ENCODE measurements at regions not wholly inside any gene's neighbourhood (a gene's known extent, or its start where the extent isn't known, plus 50 kb on each side); places are given as distances from the start of the nearest gene placed in this dataset.

DNA sequence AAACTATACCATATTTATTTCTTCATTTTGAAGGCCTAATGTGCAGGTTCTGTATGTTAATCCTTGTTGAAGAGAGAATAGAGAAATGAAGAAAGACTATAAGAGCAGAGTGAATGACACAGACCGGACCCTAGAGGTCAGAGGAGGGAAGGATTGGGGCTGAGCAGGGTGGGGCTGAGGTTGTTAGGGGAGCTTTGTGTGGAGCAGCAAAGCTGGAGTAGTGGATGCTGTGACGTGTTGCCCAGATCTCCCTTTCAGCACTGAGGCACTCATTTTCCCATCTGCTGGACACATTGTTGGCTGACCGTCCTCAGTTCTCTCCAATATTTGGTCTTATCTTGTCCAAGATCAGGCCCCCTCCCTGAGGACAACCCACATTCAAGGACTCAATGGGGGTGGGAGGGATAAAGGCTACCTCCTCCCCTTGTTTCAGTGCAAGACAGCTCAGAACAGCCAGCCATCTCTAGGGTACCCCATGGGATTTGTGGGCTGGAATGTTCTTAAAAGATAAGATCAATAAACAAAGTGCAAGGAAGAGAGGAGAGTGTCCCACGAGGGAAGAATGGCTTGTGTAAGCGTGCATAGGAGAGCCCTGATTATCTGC is 143.6 kb downstream of the TDRD15 start:
- ChIA-PET CTCF (no interaction called here), POLR2A (no interaction called here)
- no peak for DNase-seq (ENCODE audit: low read depth, low spot score)
- no peak overlapping the region for H3K4me3 ChIP-seq (ENCODE audit: low read depth, low read length)
- TF ChIP-seq, protein P1, sequence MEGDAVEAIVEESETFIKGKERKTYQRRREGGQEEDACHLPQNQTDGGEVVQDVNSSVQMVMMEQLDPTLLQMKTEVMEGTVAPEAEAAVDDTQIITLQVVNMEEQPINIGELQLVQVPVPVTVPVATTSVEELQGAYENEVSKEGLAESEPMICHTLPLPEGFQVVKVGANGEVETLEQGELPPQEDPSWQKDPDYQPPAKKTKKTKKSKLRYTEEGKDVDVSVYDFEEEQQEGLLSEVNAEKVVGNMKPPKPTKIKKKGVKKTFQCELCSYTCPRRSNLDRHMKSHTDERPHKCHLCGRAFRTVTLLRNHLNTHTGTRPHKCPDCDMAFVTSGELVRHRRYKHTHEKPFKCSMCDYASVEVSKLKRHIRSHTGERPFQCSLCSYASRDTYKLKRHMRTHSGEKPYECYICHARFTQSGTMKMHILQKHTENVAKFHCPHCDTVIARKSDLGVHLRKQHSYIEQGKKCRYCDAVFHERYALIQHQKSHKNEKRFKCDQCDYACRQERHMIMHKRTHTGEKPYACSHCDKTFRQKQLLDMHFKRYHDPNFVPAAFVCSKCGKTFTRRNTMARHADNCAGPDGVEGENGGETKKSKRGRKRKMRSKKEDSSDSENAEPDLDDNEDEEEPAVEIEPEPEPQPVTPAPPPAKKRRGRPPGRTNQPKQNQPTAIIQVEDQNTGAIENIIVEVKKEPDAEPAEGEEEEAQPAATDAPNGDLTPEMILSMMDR (IDR thresholded peaks at IDR 0.05; ENCODE audit: insufficient read depth, low read length, missing control alignments), result no peak

DNA sequence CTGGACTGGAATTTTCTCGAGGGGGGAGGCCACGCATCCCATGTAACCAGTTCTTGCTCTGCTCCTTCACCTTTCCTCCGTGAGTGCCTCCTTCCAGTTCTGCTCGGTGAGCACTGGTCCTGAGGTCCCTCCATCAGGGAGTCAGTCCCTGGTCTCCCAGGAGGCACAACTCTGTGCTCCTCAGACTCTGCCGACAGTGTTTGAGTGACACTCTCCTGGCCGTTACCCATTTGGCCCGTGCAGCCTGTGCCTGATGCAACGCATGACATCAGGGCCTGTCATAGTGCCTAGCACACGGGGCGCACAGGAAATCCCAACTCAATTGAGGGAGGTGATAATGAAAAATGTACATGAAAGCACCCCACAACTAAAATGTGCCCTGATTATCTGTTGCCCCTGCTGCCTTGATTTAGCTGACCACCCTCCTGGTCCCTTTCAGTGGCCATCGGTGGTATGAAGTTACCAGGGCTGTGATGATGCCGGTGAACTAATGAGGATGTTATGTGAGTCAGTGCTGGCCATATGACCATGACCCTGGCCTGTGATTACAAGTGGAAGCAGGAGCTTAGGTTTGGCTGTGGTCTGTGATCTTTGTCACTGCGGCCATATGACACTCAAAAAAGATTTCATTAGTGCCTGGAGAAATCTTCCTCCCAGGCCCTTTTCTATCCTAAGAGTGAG is 144.6 kb downstream of the TDRD15 start:
- ChIA-PET POLR2A (no interaction called here), CTCF (no interaction called here)
- DNase-seq (ENCODE audit: low read depth, low spot score), result no peak
- H3K4me3 ChIP-seq (ENCODE audit: low read depth, low read length), result no peak overlapping the region
- TF ChIP-seq, protein P1 (IDR thresholded peaks at IDR 0.05; ENCODE audit: insufficient read depth, low read length, missing control alignments), result no peak

DNA sequence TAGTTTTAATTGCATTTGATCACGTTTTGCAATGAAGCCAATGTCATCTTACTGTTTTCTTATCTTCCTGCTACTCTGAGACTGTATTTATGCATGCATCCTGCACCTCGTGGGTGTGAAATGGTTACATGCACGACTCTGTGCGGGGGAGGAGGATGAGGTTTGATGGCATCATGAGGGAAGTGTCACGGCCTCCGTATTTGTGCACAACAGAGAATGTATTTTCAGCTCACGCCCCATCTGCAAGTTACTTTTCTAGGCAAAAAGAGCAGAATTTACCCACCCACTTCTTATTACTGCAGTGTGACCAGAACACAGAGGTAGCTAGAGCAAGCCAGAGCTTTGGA is 145.1 kb downstream of the TDRD15 start:
- no peak overlapping the region for H3K4me3 ChIP-seq (ENCODE audit: low read depth, low read length)
- DNase-seq (ENCODE audit: low read depth, low spot score), result no peak
- CTCF ChIA-PET, result no interaction called here
- TF ChIP-seq, protein P1 (IDR thresholded peaks at IDR 0.05; ENCODE audit: insufficient read depth, low read length, missing control alignments), result no peak
- POLR2A ChIA-PET, result no interaction called here

DNA sequence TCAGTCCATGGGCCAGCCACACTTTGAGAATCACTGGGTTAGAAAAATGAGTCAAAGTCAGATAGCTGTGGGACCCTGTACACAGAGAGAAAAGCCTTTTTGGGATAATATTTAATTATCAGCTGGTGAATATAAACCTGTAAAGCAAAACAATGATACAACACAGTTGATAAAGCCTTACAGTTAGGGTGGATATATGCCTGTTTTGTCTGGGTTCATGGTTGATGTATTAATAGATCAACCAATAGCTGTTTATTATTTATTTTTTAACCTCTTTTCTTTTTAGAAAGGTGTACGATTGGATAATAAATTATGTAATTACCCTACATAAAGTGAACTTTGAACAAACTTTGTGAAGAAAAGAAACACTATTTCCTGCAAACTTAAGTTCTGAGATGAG is 145.6 kb downstream of the TDRD15 start:
- TF ChIP-seq, protein P1 (IDR thresholded peaks at IDR 0.05; ENCODE audit: insufficient read depth, low read length, missing control alignments), result no peak
- CTCF ChIA-PET, result no interaction called here

DNA sequence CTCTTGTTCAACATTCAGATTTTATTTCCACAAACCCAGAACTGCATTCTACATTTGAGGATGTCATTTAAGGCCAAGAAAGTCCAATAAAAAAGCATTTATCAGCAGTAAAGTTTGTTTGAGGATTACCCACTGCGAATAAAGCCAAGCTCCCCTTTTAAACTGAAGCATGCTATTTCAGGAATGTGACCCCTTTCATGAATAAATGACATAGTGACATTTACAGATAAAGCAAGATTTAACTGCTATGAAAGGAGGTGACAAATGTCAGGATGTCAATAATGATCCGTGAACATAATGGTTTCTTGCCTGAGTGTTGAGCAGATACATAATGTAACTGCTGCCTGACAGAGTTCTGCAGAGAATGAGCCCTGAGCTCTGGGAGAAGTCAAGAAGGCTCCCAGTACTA is 146.3 kb downstream of the TDRD15 start:
- TF ChIP-seq, protein P1 (IDR thresholded peaks at IDR 0.05; ENCODE audit: insufficient read depth, low read length, missing control alignments), result no peak
- CTCF ChIA-PET, result no interaction called here
- DNase-seq (ENCODE audit: low read depth, low spot score), result no peak
- POLR2A ChIA-PET, result no interaction called here
- H3K4me3 ChIP-seq (ENCODE audit: low read depth, low read length), result no peak overlapping the region

More for the DNA sequence above, 145.6 kb downstream of the TDRD15 start:
- POLR2A ChIA-PET, result no interaction called here
- DNase-seq (ENCODE audit: low read depth, low spot score), result no peak
- H3K4me3 ChIP-seq (ENCODE audit: low read depth, low read length), result no peak overlapping the region

DNA sequence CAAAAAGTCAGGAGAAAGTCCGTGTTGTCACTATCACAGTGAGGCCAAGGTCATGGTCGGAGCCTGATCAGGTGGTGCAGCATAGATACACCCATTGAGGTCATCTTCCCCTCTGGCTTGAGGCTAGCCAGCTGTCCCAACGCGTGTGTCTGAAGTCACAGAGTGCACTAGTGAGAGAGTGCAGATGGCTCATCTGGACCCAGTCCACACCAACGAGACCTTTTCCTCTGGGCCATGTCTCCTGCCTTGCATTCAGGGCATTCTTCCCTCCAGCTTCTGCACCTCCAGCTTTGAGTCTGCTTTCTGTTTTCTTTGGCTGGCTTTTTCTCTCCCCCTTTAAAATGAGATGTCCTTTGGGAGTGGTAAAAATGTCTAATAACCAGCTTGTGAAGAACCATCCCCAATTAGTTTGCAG is 146.9 kb downstream of the TDRD15 start:
- no peak overlapping the region for H3K4me3 ChIP-seq (ENCODE audit: low read depth, low read length)
- ChIA-PET CTCF (no interaction called here), POLR2A (no interaction called here)
- no peak for DNase-seq (ENCODE audit: low read depth, low spot score)
- TF ChIP-seq, protein P1 (IDR thresholded peaks at IDR 0.05; ENCODE audit: insufficient read depth, low read length, missing control alignments), result no peak

All from AG04449 (cell line).